Karpas-422 (cell line): ENCODE measurements at regions not wholly inside any gene's neighbourhood (a gene's known extent, or its start where the extent isn't known, plus 50 kb on each side); places are given as distances from the start of the nearest gene placed in this dataset.

ENCODE experiments used
- DNase-seq: peaks from one replicate; pipeline ENCODE4 v3.0.0-alpha.2; 2015
- H2AFZ ChIP-seq: fragments of 200-600 bp; sonication (generic); 2 replicates; pipeline ENCODE4 v1.6.1; 2014; ENCODE audit warnings: antibody characterized with exemption, low read length, mixed read lengths
- H3K27ac ChIP-seq: fragments of 200-600 bp; sonication (generic); 2 replicates; pipeline ENCODE4 v1.5.1; 2014; ENCODE audit warnings: mild to moderate bottlenecking, low read length, moderate library complexity
- H3K27me3 ChIP-seq: fragments of 200-600 bp; sonication (generic); 2 replicates; pipeline ENCODE4 v1.6.1; 2014; ENCODE audit warnings: low read length, mixed read lengths
- H3K36me3 ChIP-seq: fragments of 200-600 bp; sonication (generic); 2 replicates; pipeline ENCODE4 v1.6.1; 2014; ENCODE audit warnings: low read length, mixed read lengths; ENCODE audit not compliant: insufficient read depth
- H3K4me1 ChIP-seq: fragments of 200-600 bp; sonication (generic); 2 replicates; pipeline ENCODE4 v1.6.1; 2014; ENCODE audit warnings: mild to moderate bottlenecking, low read length, mixed read lengths
- H3K4me2 ChIP-seq: fragments of 200-600 bp; sonication (generic); 2 replicates; pipeline ENCODE4 v1.6.1; 2014; ENCODE audit warnings: low read length, low read depth, mild to moderate bottlenecking; ENCODE audit not compliant: poor library complexity, severe bottlenecking
- H3K4me3 ChIP-seq: fragments of 200-600 bp; sonication (generic); 2 replicates; pipeline ENCODE4 v1.5.1; 2014; ENCODE audit warnings: mild to moderate bottlenecking, antibody characterized with exemption, low read length, mixed read lengths
- H3K79me2 ChIP-seq: fragments of 200-600 bp; sonication (generic); 2 replicates; pipeline ENCODE4 v1.6.1; 2014; ENCODE audit warnings: mild to moderate bottlenecking, low read length, mixed read lengths
- H3K9ac ChIP-seq: fragments of 200-600 bp; sonication (generic); 2 replicates; pipeline ENCODE4 v1.6.0; 2014; ENCODE audit warnings: low read length
- H3K9me2 ChIP-seq: fragments of 200-600 bp; sonication (generic), shearing (Covaris generic); replicated peaks from 2 replicates; pipeline ENCODE4 v1.6.0; 2014; ENCODE audit warnings: mild to moderate bottlenecking, low read length, moderate library complexity; ENCODE audit not compliant: insufficient read depth
- H3K9me3 ChIP-seq: fragments of 300-700, 200-600 bp; sonication (generic); 2 replicates; pipeline ENCODE4 v1.6.1; 2014; ENCODE audit warnings: low read length, mixed read lengths
- H4K20me1 ChIP-seq: fragments of 200-600 bp; sonication (generic); 2 replicates; pipeline ENCODE4 v1.6.1; 2014; ENCODE audit warnings: mild to moderate bottlenecking, antibody characterized with exemption, low read length, low read depth; ENCODE audit not compliant: insufficient read depth

DNA sequence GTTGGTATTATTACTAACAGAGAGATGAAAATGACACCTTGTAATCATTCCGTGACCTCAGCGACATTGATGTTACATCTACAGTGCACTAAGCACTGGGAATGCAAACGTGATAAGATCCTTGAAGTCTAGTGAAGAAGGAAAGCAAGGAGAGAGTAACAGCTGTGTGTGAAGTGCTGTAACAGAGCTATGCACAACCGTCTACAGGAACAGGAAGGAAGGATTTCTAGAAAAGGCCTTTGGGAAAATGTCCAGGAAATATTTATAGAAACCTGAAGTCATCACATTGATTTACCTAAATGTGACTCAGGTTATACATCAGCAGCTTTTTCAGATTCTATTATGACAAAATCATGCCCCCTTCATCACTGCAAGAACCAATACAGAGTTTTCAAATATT lies 304.2 kb upstream of the AMIGO2 start:
- Histone ChIP-seq H3K4me2 (no peak overlapping the region), H3K4me3 (no peak overlapping the region), H2AFZ (no peak overlapping the region), H3K9ac (no peak overlapping the region), H3K79me2 (no peaks in the 10 kb centered on the region), H3K27me3 (no peaks in the 10 kb centered on the region), H4K20me1 (no peaks in the 10 kb centered on the region), H3K4me1 (peaks cover 22% of the 10 kb centered on the region), H3K9me3 (no peaks in the 10 kb centered on the region), H3K9me2 (no peaks in the 10 kb centered on the region), H3K36me3 (no peaks in the 10 kb centered on the region), H3K27ac (no peak overlapping the region)
- no peak for DNase-seq

DNA sequence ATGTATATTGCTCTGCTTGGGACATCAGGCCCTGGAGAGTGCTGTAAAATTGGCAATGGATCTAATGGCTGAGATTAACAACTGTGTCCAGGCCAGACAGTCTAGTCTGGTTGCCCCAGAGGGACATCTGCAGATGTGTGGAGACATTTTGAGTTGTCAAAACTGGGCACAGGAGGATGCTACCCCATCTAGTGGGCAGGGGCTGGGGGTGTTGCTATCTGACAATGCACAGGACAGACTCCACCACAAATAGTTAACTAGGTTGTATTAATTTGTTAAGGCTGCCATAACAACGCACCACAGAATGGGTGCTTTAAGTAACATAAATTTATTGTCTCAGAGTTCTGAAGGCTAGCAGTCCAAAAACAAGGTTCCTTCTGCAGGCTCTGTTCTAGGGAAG lies 302.5 kb upstream of the AMIGO2 start:
- H3K4me3 ChIP-seq, result no peak overlapping the region
- H3K9me2 ChIP-seq, result no peaks in the 10 kb centered on the region
- no peak overlapping the region for H2AFZ ChIP-seq
- no peaks in the 10 kb centered on the region for H3K36me3 ChIP-seq
- peaks cover 22% of the 10 kb centered on the region for H3K4me1 ChIP-seq
- no peaks in the 10 kb centered on the region for H3K79me2 ChIP-seq
- no peak overlapping the region for H3K9ac ChIP-seq
- DNase-seq, result no peak
- H3K9me3 ChIP-seq, result no peaks in the 10 kb centered on the region
- H3K27me3 ChIP-seq, result no peaks in the 10 kb centered on the region
- H3K27ac ChIP-seq, result no peak overlapping the region
- H4K20me1 ChIP-seq, result no peaks in the 10 kb centered on the region
- H3K4me2 ChIP-seq, result no peak overlapping the region

DNA sequence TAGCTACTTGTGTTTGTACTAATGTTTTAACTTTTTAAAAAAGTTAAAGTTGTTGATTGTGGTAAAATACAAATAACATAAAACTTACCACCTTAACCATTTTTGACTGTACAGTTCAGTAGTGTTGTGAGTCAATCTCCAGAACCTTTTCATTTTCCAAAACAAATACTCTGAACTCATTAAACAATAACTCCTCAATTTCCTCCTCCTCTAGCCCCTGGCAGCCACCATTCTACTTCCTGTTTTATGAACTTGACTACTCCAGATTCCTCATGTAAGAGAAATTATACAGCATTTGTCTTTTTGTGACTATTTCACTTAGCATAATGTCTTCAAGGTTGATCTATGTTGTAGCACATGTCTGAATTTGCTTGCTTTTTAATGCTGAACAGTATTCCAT lies 299.1 kb upstream of the AMIGO2 start:
- no peak overlapping the region for H3K27ac ChIP-seq
- H3K9me3 ChIP-seq, result no peaks in the 10 kb centered on the region
- H4K20me1 ChIP-seq, result no peaks in the 10 kb centered on the region
- no peak overlapping the region for H3K9ac ChIP-seq
- peaks cover 15% of the 10 kb centered on the region for H3K4me1 ChIP-seq
- H3K4me2 ChIP-seq, result no peak overlapping the region
- H2AFZ ChIP-seq, result no peak overlapping the region
- no peak for DNase-seq
- H3K4me3 ChIP-seq, result no peak overlapping the region
- no peaks in the 10 kb centered on the region for H3K36me3 ChIP-seq
- no peaks in the 10 kb centered on the region for H3K79me2 ChIP-seq
- H3K27me3 ChIP-seq, result no peaks in the 10 kb centered on the region
- no peaks in the 10 kb centered on the region for H3K9me2 ChIP-seq

DNA sequence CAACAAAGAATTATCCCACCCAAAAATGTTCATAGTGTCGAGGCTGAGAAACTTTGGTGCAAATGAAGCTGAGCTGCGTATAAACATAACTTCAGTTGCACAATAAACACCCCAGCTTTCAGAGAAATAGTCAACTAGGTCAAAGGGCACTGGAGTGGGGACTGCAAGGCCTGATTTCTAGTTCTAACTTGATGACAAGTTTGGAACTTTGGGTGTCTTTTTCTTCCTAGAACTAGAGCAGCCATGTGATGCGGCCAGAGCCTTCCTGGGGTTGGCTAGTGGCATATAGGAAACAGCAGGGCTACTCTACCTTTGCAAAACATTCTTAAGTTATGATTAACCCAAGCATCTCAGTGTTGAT lies 298.4 kb upstream of the AMIGO2 start:
- Histone ChIP-seq H2AFZ (no peak overlapping the region), H3K4me3 (no peak overlapping the region), H3K9ac (no peak overlapping the region), H3K79me2 (no peaks in the 10 kb centered on the region), H3K27me3 (no peaks in the 10 kb centered on the region), H3K36me3 (no peaks in the 10 kb centered on the region), H3K27ac (no peak overlapping the region), H3K9me2 (no peaks in the 10 kb centered on the region), H3K9me3 (no peaks in the 10 kb centered on the region), H3K4me1 (peaks cover 8% of the 10 kb centered on the region), H3K4me2 (no peak overlapping the region), H4K20me1 (no peaks in the 10 kb centered on the region)
- DNase-seq, result no peak

DNA sequence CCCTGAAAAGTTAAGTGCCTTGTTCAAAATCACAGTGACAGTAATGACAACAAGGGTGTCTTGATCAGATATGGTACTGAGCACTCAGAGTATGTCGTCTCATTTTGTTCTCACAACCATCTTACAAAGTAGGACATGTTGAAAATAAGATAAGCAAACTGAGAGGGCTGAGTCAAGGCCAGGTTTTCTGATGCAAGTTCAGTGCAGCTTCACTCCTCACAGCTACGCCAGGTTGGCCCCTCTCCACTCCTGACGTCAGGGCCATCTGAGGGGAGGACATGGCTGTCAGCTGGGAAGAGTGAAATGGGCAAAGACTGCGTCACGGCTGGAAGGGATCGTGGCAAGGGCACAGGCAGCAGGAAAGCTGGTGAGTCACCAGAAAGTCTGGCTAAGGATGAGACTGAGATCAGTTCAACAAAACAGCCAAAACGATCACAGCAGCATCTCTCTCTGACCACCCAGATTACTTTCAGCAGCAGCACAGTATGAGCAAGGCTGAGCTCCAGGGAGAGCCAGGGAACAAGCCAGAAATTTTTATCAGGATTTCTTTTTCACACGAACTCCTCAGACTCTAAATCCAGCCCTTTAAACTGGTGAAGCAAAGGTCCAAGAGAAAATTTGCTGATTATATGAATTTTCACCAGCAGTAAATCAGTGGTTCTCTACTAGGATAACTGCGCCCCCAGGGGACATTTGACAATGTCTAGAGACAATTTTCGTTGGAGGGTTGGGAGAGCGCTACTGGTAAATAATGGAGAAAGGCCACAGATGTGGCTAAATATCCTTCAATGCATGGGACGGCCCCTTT lies 297.9 kb upstream of the AMIGO2 start:
- Histone ChIP-seq H4K20me1 (no peaks in the 10 kb centered on the region), H3K79me2 (no peaks in the 10 kb centered on the region), H3K27me3 (no peaks in the 10 kb centered on the region), H3K9ac (no peak overlapping the region), H3K27ac (no peak overlapping the region), H3K4me2 (no peak overlapping the region), H3K9me3 (no peaks in the 10 kb centered on the region), H3K36me3 (no peaks in the 10 kb centered on the region), H3K4me1 (peaks cover 2% of the 10 kb centered on the region), H2AFZ (no peak overlapping the region), H3K9me2 (no peaks in the 10 kb centered on the region), H3K4me3 (no peak overlapping the region)
- no peak for DNase-seq

DNA sequence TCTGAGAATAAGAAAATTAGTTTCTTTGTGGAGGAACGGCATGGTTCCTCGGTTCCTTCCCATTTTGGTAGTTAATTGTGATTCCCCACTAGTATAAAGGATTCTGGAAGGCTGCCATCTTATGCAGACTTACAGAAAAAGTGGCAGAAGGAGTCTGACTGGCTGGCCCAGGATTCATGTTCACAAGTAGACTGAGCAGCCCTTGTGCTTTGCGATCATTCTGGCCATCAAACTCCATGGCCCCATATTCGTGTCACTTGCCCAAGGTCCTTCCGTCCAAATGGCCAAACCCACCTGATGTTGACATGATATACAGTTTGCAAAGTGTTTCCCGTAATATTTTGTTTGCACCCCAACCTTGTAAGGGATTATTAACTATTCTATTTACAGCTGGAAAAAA lies 297.2 kb upstream of the AMIGO2 start:
- Histone ChIP-seq H3K36me3 (no peaks in the 10 kb centered on the region), H3K4me1 (no peaks in the 10 kb centered on the region), H3K9ac (no peak overlapping the region), H3K9me3 (no peaks in the 10 kb centered on the region), H2AFZ (no peak overlapping the region), H3K4me3 (no peak overlapping the region), H3K79me2 (no peaks in the 10 kb centered on the region), H3K9me2 (no peaks in the 10 kb centered on the region), H4K20me1 (no peaks in the 10 kb centered on the region), H3K4me2 (no peak overlapping the region), H3K27ac (no peak overlapping the region), H3K27me3 (no peaks in the 10 kb centered on the region)
- no peak for DNase-seq

DNA sequence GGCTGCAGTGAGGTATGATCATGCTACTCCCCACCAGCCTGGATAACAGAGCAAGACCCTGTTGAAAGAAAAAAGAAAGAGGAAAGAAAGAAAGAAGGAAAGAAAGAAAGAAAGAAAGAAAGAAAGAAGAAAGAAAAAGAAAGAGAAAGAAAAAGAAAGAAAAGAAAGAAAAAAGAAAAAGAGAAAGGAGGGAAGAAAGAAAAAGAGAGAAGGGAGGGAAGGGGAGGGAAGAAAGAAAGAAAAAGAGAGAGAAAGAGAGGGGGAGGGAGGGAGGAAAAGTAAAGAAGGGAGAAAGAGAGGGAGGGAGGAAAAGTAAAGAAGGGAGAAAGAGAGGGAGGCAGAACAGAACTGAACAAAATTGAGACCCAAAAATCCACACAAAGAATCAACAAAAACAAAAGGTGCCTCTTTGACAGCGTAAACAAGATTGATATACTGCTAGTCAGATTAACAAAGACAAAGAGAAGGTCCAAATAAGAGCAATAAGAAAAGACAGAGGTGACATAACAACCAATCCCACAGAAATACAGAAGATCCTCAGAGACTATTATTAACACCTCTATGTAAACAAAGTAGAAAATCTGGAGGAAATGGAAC lies 293.9 kb upstream of the AMIGO2 start:
- H2AFZ ChIP-seq, result no peak overlapping the region
- H3K79me2 ChIP-seq, result no peaks in the 10 kb centered on the region
- H3K4me2 ChIP-seq, result no peak overlapping the region

DNA sequence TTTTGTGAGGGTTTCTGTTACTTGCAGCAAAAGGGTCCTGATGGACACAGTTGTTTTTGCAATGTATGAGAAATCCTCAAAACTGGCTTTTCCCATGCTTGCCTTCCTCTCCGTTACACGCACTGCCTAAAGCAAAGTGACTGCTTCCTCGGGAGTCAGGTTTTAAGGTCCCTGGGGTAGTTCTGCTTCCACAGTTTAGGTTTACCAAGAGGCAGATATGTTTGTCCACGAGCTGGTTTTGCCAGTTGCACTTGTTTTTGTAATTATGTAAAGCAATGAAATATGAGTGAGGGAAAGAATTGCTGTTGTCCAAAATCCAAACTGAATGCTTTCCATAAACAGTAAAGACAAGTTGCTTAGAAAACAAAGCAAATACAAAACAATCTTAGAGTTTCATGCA lies 290.7 kb upstream of the AMIGO2 start:
- Histone ChIP-seq H3K36me3 (no peaks in the 10 kb centered on the region), H3K79me2 (no peaks in the 10 kb centered on the region), H3K4me2 (no peak overlapping the region), H2AFZ (no peak overlapping the region), H3K4me3 (no peak overlapping the region), H3K4me1 (no peaks in the 10 kb centered on the region), H3K9me2 (no peaks in the 10 kb centered on the region), H3K27me3 (no peaks in the 10 kb centered on the region), H4K20me1 (no peaks in the 10 kb centered on the region), H3K9me3 (no peaks in the 10 kb centered on the region), H3K9ac (no peak overlapping the region), H3K27ac (no peak overlapping the region)
- no peak for DNase-seq

More for the DNA sequence above, 293.9 kb upstream of the AMIGO2 start:
- Histone ChIP-seq H3K27me3 (no peaks in the 10 kb centered on the region), H3K27ac (no peak overlapping the region), H3K9me3 (no peaks in the 10 kb centered on the region), H3K4me1 (no peaks in the 10 kb centered on the region), H3K9ac (no peak overlapping the region), H3K4me3 (no peak overlapping the region), H3K36me3 (no peaks in the 10 kb centered on the region), H4K20me1 (no peaks in the 10 kb centered on the region), H3K9me2 (no peaks in the 10 kb centered on the region)
- DNase-seq, result no peak
